Testis (tissue), 2 donors: ENCODE measurements at regions not wholly inside any gene's neighbourhood (a gene's known extent, or its start where the extent isn't known, plus 50 kb on each side); places are given as distances from the start of the nearest gene placed in this dataset.

ENCODE experiments used
- POLR2A ChIP-seq: fragments of 450-650 bp; IDR thresholded peaks from one replicate; pipeline ENCODE4 v1.6.1; 2017; ENCODE audit warnings: antibody characterized with exemption, mild to moderate bottlenecking, moderate library complexity
- TF ChIP-seq, protein P1 (sequence below), 3 experiments: fragments of 450-650 bp in 2 of 3; fragments of 200-600 bp in 1 of 3; sonication (generic) in 1 of 3; IDR thresholded peaks; one replicate each; pipeline ENCODE4 v1.5.1; 2016 to 2019; ENCODE audit warnings: antibody characterized with exemption in 3 of 3, mild to moderate bottlenecking in 2 of 3, moderate library complexity in 1 of 3

DNA sequence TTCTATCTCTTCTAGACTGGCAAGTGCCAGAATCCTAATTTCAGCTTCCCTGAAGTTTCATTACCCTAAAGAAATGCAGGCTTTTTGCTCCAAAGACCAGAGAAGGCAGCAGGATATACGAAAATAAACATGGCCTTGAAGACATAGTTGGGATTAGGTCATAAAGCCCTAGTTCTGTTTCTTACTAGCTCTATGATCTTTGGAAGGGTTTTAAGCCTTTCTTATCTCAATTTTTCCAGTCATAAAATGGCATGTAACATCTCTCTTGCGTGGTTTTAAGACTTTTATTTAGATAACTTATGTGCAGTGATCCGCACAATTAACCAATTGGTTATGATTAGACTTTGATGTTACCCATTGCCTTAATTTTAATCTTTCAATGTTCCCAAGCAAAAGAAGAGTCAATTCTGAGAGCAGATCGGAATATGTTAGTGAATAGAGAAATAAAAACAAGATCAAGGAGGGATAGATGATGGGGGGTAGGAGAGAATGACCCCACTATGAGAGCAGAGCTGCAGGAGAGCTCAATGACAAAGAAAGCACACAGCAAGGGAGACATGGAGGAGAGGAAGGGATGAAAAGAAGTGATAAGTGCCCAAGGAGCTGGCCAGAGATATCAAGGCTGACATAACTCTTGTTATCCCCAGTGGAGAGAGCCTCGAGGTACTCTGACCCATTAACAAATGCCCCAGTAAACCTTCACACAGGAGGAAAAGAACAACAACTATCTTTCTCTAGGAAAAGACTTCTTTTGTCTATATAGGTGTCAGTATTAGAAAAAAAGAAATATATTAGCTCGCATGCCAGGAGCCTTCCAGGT, 53.0 kb upstream of the ANP32D start:
- TF ChIP-seq, protein P1, sequence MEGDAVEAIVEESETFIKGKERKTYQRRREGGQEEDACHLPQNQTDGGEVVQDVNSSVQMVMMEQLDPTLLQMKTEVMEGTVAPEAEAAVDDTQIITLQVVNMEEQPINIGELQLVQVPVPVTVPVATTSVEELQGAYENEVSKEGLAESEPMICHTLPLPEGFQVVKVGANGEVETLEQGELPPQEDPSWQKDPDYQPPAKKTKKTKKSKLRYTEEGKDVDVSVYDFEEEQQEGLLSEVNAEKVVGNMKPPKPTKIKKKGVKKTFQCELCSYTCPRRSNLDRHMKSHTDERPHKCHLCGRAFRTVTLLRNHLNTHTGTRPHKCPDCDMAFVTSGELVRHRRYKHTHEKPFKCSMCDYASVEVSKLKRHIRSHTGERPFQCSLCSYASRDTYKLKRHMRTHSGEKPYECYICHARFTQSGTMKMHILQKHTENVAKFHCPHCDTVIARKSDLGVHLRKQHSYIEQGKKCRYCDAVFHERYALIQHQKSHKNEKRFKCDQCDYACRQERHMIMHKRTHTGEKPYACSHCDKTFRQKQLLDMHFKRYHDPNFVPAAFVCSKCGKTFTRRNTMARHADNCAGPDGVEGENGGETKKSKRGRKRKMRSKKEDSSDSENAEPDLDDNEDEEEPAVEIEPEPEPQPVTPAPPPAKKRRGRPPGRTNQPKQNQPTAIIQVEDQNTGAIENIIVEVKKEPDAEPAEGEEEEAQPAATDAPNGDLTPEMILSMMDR (IDR thresholded peaks at IDR 0.05) = no peak
- no peak for TF ChIP-seq POLR2A
